ENCODE measurements at regions not wholly inside any gene's neighbourhood (a gene's known extent, or its start where the extent isn't known, plus 50 kb on each side); places are given as distances from the start of the nearest gene placed in this dataset.

DNA sequence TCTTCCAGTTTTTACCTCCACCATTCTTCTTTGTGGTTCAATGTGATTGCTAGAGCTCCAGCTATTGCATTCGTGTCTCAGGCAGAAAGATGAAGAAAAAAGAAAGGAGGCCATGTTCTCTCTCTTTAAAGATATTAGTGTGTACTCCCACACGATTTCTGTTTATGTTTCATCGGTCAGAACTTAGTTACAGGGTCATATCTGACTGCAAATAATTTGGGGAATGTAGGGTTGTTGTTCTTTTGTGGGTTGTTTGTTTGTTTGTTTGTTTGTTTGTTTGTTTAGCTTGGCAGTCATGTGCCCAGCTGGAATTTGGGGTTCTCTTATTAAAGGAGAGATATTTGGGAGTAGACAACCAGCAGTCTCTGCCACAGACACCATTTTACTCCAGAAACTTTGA, 53.6 kb upstream of the PIK3CG start:
- FAIRE-seq (no peak), DNase-seq (no peak), ATAC-seq (no peak)
- H3K27me3 ChIP-seq: no peaks in the 10 kb centered on the region
- H3K4me1 ChIP-seq: no peaks in the 10 kb centered on the region
- TF ChIP-seq, protein P1, sequence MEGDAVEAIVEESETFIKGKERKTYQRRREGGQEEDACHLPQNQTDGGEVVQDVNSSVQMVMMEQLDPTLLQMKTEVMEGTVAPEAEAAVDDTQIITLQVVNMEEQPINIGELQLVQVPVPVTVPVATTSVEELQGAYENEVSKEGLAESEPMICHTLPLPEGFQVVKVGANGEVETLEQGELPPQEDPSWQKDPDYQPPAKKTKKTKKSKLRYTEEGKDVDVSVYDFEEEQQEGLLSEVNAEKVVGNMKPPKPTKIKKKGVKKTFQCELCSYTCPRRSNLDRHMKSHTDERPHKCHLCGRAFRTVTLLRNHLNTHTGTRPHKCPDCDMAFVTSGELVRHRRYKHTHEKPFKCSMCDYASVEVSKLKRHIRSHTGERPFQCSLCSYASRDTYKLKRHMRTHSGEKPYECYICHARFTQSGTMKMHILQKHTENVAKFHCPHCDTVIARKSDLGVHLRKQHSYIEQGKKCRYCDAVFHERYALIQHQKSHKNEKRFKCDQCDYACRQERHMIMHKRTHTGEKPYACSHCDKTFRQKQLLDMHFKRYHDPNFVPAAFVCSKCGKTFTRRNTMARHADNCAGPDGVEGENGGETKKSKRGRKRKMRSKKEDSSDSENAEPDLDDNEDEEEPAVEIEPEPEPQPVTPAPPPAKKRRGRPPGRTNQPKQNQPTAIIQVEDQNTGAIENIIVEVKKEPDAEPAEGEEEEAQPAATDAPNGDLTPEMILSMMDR (IDR thresholded peaks at IDR 0.05): no peak
- no peaks in the 10 kb centered on the region for H3K9me3 ChIP-seq
- no peak overlapping the region for H3K27ac ChIP-seq
- intact Hi-C loops (cut with DNase I): no loop called here
- 55 to 61% methylated on average over 3 of the region's 3 CpGs for WGBS, 2 donors
- H3K4me3 ChIP-seq: no peak overlapping the region
- H3K36me3 ChIP-seq: no peaks in the 10 kb centered on the region

DNA sequence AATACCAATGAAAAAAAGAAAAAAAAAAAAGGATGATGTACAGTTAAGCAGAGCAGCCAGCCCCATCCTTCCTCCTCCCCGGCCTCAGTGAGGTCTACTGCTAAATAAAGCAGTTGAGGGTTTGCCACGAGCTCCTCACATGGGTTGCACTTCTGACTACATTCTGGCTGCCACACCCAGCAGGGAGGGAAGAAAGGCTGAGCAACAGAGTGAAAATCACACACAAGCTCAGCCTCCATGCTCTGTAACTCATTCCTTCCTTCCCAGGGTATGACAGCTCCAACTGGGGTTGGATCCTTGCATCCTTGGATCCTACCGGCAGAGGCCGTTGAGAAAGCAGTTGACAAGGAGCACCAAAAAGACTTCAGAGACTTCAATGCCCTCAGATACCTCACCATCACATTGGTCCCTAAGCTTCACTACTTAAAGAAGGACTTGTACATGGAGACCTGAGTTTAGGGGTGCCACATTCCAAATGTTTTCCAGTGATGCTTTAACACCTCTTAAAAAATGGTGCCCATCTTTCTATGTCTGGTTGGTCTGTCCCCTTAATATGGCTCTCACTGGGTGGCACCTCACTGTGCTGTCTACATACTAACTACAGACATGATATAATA, 52.9 kb upstream of the PIK3CG start:
- Histone ChIP-seq H3K36me3 (no peaks in the 10 kb centered on the region), H3K4me3 (no peak overlapping the region), H3K27me3 (no peaks in the 10 kb centered on the region), H3K4me1 (no peaks in the 10 kb centered on the region), H3K27ac (no peak overlapping the region), H3K9me3 (no peaks in the 10 kb centered on the region)
- 81 to 84% methylated on average over 4 of the region's 4 CpGs for WGBS, 2 donors
- TF ChIP-seq, protein P1 (IDR thresholded peaks at IDR 0.05): no peak
- FAIRE-seq (no peak), DNase-seq (no peak), ATAC-seq (peak in 2 of 4 donors; percentile 40 to 68)
- intact Hi-C loops (cut with DNase I): no loop called here

DNA sequence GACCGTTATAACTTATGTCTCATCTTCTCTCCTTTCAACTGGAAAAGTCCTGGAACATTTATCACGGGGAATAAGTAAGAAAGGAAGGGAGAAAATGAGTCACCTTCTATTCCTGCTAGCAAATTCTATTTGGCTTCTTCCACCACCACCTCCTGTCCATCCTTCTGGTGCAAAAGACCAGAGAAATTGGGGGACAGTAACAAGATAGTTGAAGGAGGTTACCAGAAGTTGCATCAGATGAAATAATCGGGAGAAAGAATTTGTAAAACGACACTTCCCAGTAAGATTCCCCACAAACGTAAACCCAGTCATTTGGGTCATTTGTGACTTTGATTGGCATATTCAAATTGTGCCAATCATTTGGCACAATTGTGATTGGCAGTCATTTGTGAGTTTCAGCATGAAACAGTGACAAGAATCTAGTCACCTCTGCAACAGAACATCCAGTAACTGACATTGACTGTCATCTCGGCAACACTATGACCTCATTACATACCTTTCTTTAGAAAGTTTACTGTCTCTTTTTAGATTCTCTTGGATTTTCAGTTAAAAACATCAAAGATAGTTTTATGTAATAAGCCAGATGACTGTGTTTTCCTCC, 51.3 kb upstream of the PIK3CG start:
- ATAC-seq: no peak
- Histone ChIP-seq H3K36me3 (no peaks in the 10 kb centered on the region), H3K4me3 (no peak overlapping the region), H3K27me3 (no peaks in the 10 kb centered on the region), H3K27ac (no peak overlapping the region), H3K4me1 (no peaks in the 10 kb centered on the region), H3K9me3 (no peaks in the 10 kb centered on the region)
- TF ChIP-seq, protein P1 (IDR thresholded peaks at IDR 0.05): no peak
- no peak for DNase-seq
- intact Hi-C loops (cut with DNase I): no loop called here
- no peak for FAIRE-seq
- 61 to 71% methylated on average over 6 of the region's 6 CpGs for WGBS, 2 donors

DNA sequence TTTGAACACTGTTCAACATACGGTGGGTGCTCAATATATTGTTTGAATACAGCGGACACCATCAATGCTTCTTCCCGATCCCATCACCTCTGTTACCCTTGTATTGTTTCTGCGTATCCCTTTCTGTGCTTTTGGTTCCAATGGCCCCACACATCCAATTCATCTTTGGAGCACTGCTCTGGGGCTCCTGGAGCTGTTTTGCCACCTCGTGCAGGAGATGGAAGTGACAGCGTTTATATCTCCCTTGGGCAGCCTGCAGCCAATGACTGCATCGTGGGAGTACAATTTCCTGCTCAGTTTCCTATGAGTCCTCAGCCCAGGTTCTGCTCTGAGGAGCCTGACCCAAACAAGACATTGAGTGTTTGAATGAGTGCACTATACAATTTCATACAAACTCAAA, 50.2 kb upstream of the PIK3CG start:
- Histone ChIP-seq H3K36me3 (no peaks in the 10 kb centered on the region), H3K4me3 (no peak overlapping the region), H3K9me3 (no peaks in the 10 kb centered on the region), H3K27ac (no peak overlapping the region), H3K27me3 (no peaks in the 10 kb centered on the region), H3K4me1 (no peaks in the 10 kb centered on the region)
- TF ChIP-seq, protein P1 (IDR thresholded peaks at IDR 0.05): no peak
- WGBS, 2 donors: 77 to 81% methylated on average over 7 of the region's 7 CpGs
- no peak for ATAC-seq
- no peak for FAIRE-seq
- intact Hi-C loops (cut with DNase I): no loop called here
- no peak for DNase-seq

Data from pancreas (tissue), 10 donors.